ENCODE measurements at regions not wholly inside any gene's neighbourhood (a gene's known extent, or its start where the extent isn't known, plus 50 kb on each side); places are given as distances from the start of the nearest gene placed in this dataset.
A peak's percentile ranks its signal among the peaks of the same experiment; 100 is the strongest.

DNA sequence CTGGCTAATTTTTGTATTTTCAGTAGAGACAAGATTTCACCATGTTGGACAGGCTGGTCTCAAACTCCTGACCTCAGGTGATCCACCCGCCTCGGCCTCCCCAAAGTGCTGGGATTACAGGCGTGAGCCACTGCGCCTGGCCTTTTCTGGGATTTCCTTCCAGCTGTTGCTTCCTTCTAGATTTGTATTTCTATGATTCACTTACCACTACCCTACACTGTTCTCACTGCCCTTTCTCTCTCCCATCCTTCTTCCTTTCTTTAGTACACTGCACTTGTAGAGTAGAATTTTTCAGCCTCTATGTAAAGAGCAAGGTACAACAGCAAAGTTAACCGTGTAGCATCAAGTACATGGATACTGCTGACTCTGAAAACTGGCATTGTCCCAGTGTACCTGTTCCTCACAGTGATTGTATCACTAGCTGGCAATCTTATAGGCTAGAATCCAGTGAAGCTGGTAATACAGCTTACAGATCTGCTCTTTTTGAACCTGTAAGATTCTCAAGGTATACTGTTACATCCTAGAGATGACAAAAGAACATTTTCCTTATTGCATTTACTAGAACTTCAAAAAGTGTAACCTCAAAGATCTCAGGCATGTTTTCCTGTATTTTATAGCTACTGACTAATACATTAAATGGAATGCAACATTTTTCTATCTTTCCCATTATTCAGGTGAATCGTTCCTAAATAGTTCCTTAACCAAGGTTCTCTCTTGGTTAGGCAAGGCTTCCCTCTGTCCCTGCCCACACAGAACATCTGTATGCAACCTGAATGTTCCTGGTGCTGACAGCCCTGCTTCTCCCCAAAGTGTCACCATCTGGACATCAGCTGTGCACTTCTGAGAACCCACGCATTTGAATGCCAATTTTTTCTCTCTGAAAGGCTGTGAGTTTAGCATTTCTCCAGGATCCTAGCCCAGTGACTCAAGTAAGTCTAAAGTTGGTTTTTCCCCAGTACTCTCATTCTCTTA is 74.1 kb upstream of the RAP2B start:
- H3K36me3 ChIP-seq (ENCODE audit: insufficient read depth, low read length), result no peaks in the 10 kb centered on the region
- POLR2A ChIA-PET (ENCODE audit: partially characterized antibody), result no interaction called here
- CTCF ChIA-PET (ENCODE audit: partially characterized antibody), result no interaction called here
- H3K27ac ChIP-seq (ENCODE audit: low read depth, low read length), result no peak overlapping the region
- peaks cover 0 to 2% of the 10 kb centered on the region in 2 donors for H3K27me3 Mint-ChIP-seq
- H3K27ac Mint-ChIP-seq, result peak overlapping the region in 3 of 7 donors; percentile 1 to 26 (median 2)
- no peaks in the 10 kb centered on the region for H3K36me3 Mint-ChIP-seq
- H3K4me3 ChIP-seq (ENCODE audit: low read length in 2 of 2), result no peak overlapping the region
- peaks cover 12 to 17% (median 15%) of the 10 kb centered on the region in 4 donors for H3K4me1 Mint-ChIP-seq
- no peak for DNase-seq
- no peak overlapping the region for H3K4me3 Mint-ChIP-seq
- no peaks in the 10 kb centered on the region for H3K27me3 ChIP-seq (ENCODE audit: insufficient read depth, low read length)
- peaks cover 16% of the 10 kb centered on the region for H3K4me1 ChIP-seq (ENCODE audit: insufficient read depth, low read length)
- H3K9me3 Mint-ChIP-seq, result no peaks in the 10 kb centered on the region
- H3K9me3 ChIP-seq (ENCODE audit: control insufficient read depth in 1 of 2, low read length in 2 of 2), result no peaks in the 10 kb centered on the region
- intact Hi-C loops (cut with micrococcal nuclease), result no loop called here

DNA sequence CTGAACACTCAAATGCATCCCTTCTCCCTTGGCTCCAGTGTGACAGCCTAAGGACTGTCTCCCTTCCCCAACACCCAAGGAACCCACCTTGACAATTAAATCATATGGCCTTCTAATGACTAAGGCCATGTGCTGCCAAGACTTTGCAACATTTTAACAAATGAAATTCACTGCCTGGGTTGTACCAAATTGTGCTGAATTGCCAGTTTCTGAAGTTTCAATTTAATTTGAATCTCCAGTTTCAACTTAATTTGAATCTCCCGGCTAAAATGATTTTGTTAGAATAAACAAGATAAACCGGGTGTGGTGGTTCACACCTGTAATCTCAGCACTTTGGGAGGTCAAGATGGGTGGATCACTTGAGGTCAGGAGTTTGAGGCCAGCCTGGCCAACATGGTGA is 72.4 kb upstream of the RAP2B start:
- Histone ChIP-seq H3K36me3 (ENCODE audit: insufficient read depth, low read length) (no peaks in the 10 kb centered on the region), H3K4me3 (ENCODE audit: low read length in 2 of 2) (no peak overlapping the region), H3K27ac (ENCODE audit: low read depth, low read length) (no peak overlapping the region), H3K4me1 (ENCODE audit: insufficient read depth, low read length) (peaks cover 16% of the 10 kb centered on the region), H3K27me3 (ENCODE audit: insufficient read depth, low read length) (no peaks in the 10 kb centered on the region), H3K9me3 (ENCODE audit: control insufficient read depth in 1 of 2, low read length in 2 of 2) (no peaks in the 10 kb centered on the region)
- Mint-ChIP-seq H3K4me1 (peaks cover 14 to 26% (median 22%) of the 10 kb centered on the region in 4 donors), H3K9me3 (no peaks in the 10 kb centered on the region), H3K36me3 (no peaks in the 10 kb centered on the region), H3K27me3 (no peaks in the 10 kb centered on the region), H3K27ac (no peak overlapping the region), H3K4me3 (no peak overlapping the region)
- ChIA-PET POLR2A (ENCODE audit: partially characterized antibody) (no interaction called here), CTCF (ENCODE audit: partially characterized antibody) (no interaction called here)
- no peak for DNase-seq
- intact Hi-C loops (cut with micrococcal nuclease), result no loop called here

DNA sequence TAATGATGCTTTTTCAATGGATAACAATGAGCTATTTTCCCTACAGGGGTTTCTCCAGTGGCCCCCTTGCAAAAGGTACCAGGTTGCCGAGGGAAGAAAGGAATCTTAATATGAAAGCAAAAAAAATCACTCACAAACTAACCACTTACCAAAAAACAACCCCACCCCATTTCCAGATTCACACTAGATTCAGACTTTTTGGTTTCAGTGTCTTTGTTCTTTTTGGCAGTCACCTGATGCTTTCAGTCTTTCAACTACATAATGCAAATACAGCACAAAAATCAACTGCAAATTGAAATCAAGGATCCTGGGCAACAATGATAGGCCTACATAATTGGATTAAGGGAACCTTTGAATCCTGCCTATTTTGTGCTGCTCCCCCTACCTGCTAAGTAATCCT is 71.1 kb upstream of the RAP2B start:
- ChIA-PET POLR2A (ENCODE audit: partially characterized antibody) (no interaction called here), CTCF (ENCODE audit: partially characterized antibody) (interaction anchor here (0.7 kb wide), 1 partner anchor 31 kb away, joined by 3 read pairs; no protein-coding TSS in a partner anchor)
- Histone ChIP-seq H3K4me1 (ENCODE audit: insufficient read depth, low read length) (peaks cover 16% of the 10 kb centered on the region), H3K36me3 (ENCODE audit: insufficient read depth, low read length) (no peaks in the 10 kb centered on the region), H3K4me3 (ENCODE audit: low read length in 2 of 2) (no peak overlapping the region), H3K27me3 (ENCODE audit: insufficient read depth, low read length) (no peaks in the 10 kb centered on the region), H3K9me3 (ENCODE audit: control insufficient read depth in 1 of 2, low read length in 2 of 2) (no peaks in the 10 kb centered on the region), H3K27ac (ENCODE audit: low read depth, low read length) (no peak overlapping the region)
- Mint-ChIP-seq H3K4me3 (peak overlapping the region; percentile 8 to 68 (median 54)), H3K27ac (peak overlapping the region in 6 of 7 donors; percentile 32 to 78 (median 52)), H3K27me3 (no peaks in the 10 kb centered on the region), H3K4me1 (peaks cover 14 to 26% (median 22%) of the 10 kb centered on the region in 4 donors), H3K36me3 (no peaks in the 10 kb centered on the region), H3K9me3 (no peaks in the 10 kb centered on the region)
- peak in 4 of 5 donors; percentile 25 to 52 (median 34) for DNase-seq
- intact Hi-C loops (cut with micrococcal nuclease), result no loop called here

DNA sequence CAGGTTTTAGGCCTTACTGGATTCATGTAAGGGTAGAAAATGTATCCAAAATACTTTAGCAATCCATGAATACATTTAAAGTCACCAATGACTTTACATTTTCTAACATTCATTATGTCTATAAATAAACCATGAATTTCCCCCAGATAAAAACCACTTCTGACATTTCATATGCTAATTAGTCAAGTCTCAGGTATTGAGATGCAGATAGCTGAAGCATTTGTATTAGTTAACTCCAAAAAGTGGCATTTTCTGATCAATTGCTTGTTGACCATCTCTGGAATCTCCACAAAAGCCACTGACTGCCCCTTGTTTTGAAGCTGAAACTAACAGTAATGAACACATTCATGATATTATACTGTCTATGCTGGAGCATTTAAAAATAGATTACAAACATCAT is 68.4 kb upstream of the RAP2B start:
- intact Hi-C loops (cut with micrococcal nuclease), result no loop called here

DNA sequence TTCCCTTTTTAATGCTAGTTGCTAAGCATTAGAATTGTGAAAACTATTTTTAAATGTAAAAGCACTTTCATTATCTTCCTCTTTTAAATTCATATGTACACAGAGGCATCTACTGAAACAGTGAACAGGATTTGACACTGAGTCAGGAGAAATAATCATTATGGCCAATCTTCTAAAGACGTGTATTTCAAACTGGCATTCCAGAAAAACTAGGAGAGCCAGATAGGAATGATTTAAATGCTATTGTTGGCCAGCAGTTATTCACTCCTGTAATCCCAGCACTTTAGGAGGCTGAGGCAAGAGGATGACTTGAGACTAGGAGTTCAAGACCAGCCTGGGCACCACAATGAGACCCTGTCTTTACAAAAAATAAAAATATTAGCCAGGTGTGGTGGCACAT is 67.6 kb upstream of the RAP2B start:
- no peak for DNase-seq
- intact Hi-C loops (cut with micrococcal nuclease), result no loop called here

More for the DNA sequence above, 68.4 kb upstream of the RAP2B start:
- no peaks in the 10 kb centered on the region for H3K27me3 Mint-ChIP-seq
- ChIA-PET CTCF (ENCODE audit: partially characterized antibody) (no interaction called here), POLR2A (ENCODE audit: partially characterized antibody) (no interaction called here)
- H3K36me3 Mint-ChIP-seq, result no peaks in the 10 kb centered on the region
- H3K36me3 ChIP-seq (ENCODE audit: insufficient read depth, low read length), result no peaks in the 10 kb centered on the region
- no peaks in the 10 kb centered on the region for H3K9me3 ChIP-seq (ENCODE audit: control insufficient read depth in 1 of 2, low read length in 2 of 2)
- peaks cover 16% of the 10 kb centered on the region for H3K4me1 ChIP-seq (ENCODE audit: insufficient read depth, low read length)
- H3K9me3 Mint-ChIP-seq, result peaks cover 0 to under 1% (median 0%) of the 10 kb centered on the region in 8 donors
- H3K27ac Mint-ChIP-seq, result no peak overlapping the region
- peaks cover 14 to 26% (median 22%) of the 10 kb centered on the region in 4 donors for H3K4me1 Mint-ChIP-seq
- no peak overlapping the region for H3K4me3 Mint-ChIP-seq
- H3K27ac ChIP-seq (ENCODE audit: low read depth, low read length), result no peak overlapping the region
- no peak for DNase-seq
- no peaks in the 10 kb centered on the region for H3K27me3 ChIP-seq (ENCODE audit: insufficient read depth, low read length)
- no peak overlapping the region for H3K4me3 ChIP-seq (ENCODE audit: low read length in 2 of 2)

DNA sequence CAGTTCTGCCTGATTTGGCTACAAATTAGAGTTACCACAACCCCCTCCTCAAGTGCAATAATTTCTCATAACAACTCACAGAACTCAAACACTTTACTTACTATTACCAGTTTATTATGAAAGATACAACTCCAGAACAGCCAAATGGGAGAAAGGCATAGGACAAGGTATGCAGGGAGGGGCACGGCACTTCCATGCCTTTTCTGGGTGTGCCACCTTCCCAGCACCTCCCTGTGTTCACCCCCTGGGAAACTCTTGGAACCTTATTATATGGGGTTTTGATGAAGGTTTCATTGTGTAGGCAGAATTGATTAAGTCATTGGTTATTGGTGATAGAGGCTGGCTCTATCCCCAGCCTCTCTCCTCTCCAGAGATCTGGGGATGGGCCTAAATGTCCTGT is 66.6 kb upstream of the RAP2B start:
- CTCF ChIA-PET (ENCODE audit: partially characterized antibody), result no interaction called here
- H3K4me1 Mint-ChIP-seq, result peaks cover 14 to 26% (median 22%) of the 10 kb centered on the region in 4 donors
- Histone ChIP-seq H3K27me3 (ENCODE audit: insufficient read depth, low read length) (no peaks in the 10 kb centered on the region), H3K4me3 (ENCODE audit: low read length in 2 of 2) (no peak overlapping the region), H3K4me1 (ENCODE audit: insufficient read depth, low read length) (peaks cover 16% of the 10 kb centered on the region), H3K9me3 (ENCODE audit: control insufficient read depth in 1 of 2, low read length in 2 of 2) (no peaks in the 10 kb centered on the region), H3K27ac (ENCODE audit: low read depth, low read length) (no peak overlapping the region), H3K36me3 (ENCODE audit: insufficient read depth, low read length) (no peaks in the 10 kb centered on the region)
- no peak overlapping the region for H3K27ac Mint-ChIP-seq
- H3K4me3 Mint-ChIP-seq, result peak overlapping the region in 1 of 8 donors; percentile 35
- POLR2A ChIA-PET (ENCODE audit: partially characterized antibody), result no interaction called here
- intact Hi-C loops (cut with micrococcal nuclease), result no loop called here
- peaks cover 0 to 2% (median 0%) of the 10 kb centered on the region in 8 donors for H3K9me3 Mint-ChIP-seq
- H3K36me3 Mint-ChIP-seq, result no peaks in the 10 kb centered on the region
- no peaks in the 10 kb centered on the region for H3K27me3 Mint-ChIP-seq
- DNase-seq, result no peak

More for the DNA sequence above, 67.6 kb upstream of the RAP2B start:
- no peaks in the 10 kb centered on the region for H3K9me3 ChIP-seq (ENCODE audit: control insufficient read depth in 1 of 2, low read length in 2 of 2)
- Mint-ChIP-seq H3K36me3 (no peaks in the 10 kb centered on the region), H3K4me1 (peaks cover 14 to 26% (median 22%) of the 10 kb centered on the region in 4 donors), H3K27ac (peak overlapping the region in 1 of 7 donors; percentile 12), H3K4me3 (no peak overlapping the region), H3K27me3 (no peaks in the 10 kb centered on the region), H3K9me3 (peaks cover 0 to 2% (median 0%) of the 10 kb centered on the region in 8 donors)
- CTCF ChIA-PET (ENCODE audit: partially characterized antibody), result no interaction called here
- no peak overlapping the region for H3K27ac ChIP-seq (ENCODE audit: low read depth, low read length)
- POLR2A ChIA-PET (ENCODE audit: partially characterized antibody), result no interaction called here
- no peaks in the 10 kb centered on the region for H3K27me3 ChIP-seq (ENCODE audit: insufficient read depth, low read length)
- peaks cover 16% of the 10 kb centered on the region for H3K4me1 ChIP-seq (ENCODE audit: insufficient read depth, low read length)
- H3K36me3 ChIP-seq (ENCODE audit: insufficient read depth, low read length), result no peaks in the 10 kb centered on the region
- H3K4me3 ChIP-seq (ENCODE audit: low read length in 2 of 2), result no peak overlapping the region

DNA sequence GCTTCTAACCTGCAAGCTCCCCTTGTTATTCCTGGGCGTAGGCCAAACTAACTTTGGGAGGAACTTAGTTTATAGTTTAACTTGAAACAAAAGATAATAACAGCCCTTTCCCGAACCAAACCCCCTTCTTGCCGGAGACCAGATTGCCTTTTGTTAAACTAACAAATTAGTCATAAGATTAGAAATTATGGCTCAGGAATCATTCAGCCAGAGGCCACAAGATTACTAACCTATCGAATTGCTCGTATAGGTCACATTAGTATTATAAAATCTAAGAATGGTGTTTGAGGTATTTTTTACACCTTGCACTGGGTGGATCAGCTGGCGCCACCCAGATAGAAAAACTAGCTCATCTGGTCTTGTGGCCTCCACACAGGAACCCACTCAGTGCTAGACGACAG is 65.3 kb upstream of the RAP2B start:
- H3K36me3 ChIP-seq (ENCODE audit: insufficient read depth, low read length), result no peaks in the 10 kb centered on the region
- Mint-ChIP-seq H3K4me3 (no peak overlapping the region), H3K36me3 (no peaks in the 10 kb centered on the region), H3K4me1 (peaks cover 4 to 13% (median 10%) of the 10 kb centered on the region in 4 donors), H3K27ac (peak overlapping the region in 1 of 7 donors; percentile 24), H3K27me3 (no peaks in the 10 kb centered on the region), H3K9me3 (peaks cover 0 to 2% (median 0%) of the 10 kb centered on the region in 8 donors)
- CTCF ChIA-PET (ENCODE audit: partially characterized antibody), result no interaction called here
- H3K27me3 ChIP-seq (ENCODE audit: insufficient read depth, low read length), result no peaks in the 10 kb centered on the region
- no peak for DNase-seq
- H3K27ac ChIP-seq (ENCODE audit: low read depth, low read length), result no peak overlapping the region
- POLR2A ChIA-PET (ENCODE audit: partially characterized antibody), result no interaction called here
- H3K9me3 ChIP-seq (ENCODE audit: control insufficient read depth in 1 of 2, low read length in 2 of 2), result no peaks in the 10 kb centered on the region
- intact Hi-C loops (cut with micrococcal nuclease), result no loop called here
- no peak overlapping the region for H3K4me3 ChIP-seq (ENCODE audit: low read length in 2 of 2)
- peaks cover 3% of the 10 kb centered on the region for H3K4me1 ChIP-seq (ENCODE audit: insufficient read depth, low read length)

All from CD4-positive, alpha-beta memory T cell (primary cell).